ENCODE measurements at regions not wholly inside any gene's neighbourhood (a gene's known extent, or its start where the extent isn't known, plus 50 kb on each side); places are given as distances from the start of the nearest gene placed in this dataset.

GRCh38 chrX:11952176-11952720 lies 186.0 kb upstream of the FRMPD4 start:
- no peak for DNase-seq (ENCODE audit: low read depth)

DNA sequence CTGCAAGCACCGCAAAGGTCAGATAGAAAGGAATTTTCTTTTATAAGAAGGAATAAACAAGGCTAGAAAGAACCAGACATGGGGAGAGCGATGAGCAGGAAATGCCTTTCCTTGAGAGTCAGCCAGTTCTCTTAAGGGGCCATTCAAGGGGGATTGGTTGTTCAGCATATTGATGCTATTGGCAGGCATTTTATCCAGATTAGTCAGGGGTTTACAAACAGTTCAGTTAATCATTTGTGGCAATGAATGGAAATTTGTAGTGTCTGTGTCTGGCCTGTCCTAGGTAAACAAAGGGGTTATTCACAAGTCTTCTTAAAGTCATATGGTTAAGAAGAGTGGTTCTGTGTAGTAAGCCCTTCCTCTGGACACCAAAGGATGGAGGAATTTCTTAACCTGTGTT lies 184.7 kb upstream of the FRMPD4 start:
- peak; percentile 0 for DNase-seq (ENCODE audit: low read depth)

GRCh38 chrX:11954176-11954575 lies 184.1 kb upstream of the FRMPD4 start:
- no peak for DNase-seq (ENCODE audit: low read depth)

- no peak for DNase-seq (ENCODE audit: low read depth)
These were observed 178.2 kb upstream of the FRMPD4 start for GRCh38 chrX:11960031-11960430.

- DNase-seq (ENCODE audit: low read depth), result no peak
These were observed 172.8 kb upstream of the FRMPD4 start for GRCh38 chrX:11965436-11965835.

DNA sequence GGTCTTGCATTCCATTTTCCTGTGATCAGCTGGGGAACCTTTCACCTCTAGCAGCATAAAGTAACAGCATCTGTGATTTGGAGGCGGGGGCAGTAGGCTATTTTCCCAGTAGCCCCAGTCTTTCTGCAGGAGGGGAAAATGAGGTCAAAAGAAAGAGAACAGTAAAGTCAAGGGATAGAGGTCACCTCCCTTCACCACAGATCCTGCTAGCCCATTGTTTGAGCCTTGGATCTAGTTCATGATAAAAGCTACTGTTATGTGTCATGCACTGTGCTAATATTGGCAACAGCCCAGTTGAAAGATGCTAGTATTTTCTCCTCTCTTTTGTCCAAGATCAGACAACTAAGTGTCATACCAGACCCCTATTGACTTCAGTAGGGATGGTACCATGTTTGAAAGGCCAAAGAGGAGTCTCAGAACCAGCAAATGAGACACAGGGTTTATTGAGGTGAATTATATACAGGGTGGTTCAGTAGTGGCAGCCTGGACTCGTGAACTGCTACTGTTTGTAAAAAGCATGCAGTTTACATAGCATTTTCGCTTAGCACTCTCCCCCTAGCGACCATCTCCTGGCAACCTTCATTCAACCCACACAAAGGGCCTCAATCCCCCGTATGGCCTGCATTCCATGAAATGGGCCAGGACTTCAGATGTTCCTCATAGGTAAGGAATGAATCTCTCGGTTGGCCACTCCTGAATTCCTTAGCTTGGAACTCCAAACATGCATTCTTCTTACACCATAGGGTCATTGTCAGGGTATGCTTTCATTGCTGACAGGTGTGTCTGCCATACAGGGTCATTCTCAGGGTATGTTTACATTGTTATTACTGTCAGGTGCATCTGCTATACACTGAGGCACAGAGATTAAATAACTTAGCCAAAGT lies 170.0 kb upstream of the FRMPD4 start:
- DNase-seq (ENCODE audit: low read depth), result no peak

- no peak for DNase-seq (ENCODE audit: low read depth)
These were observed 169.3 kb upstream of the FRMPD4 start for GRCh38 chrX:11968991-11969390.

GRCh38 chrX:11970578-11971359 lies 167.5 kb upstream of the FRMPD4 start:
- DNase-seq (ENCODE audit: low read depth), result no peak

DNA sequence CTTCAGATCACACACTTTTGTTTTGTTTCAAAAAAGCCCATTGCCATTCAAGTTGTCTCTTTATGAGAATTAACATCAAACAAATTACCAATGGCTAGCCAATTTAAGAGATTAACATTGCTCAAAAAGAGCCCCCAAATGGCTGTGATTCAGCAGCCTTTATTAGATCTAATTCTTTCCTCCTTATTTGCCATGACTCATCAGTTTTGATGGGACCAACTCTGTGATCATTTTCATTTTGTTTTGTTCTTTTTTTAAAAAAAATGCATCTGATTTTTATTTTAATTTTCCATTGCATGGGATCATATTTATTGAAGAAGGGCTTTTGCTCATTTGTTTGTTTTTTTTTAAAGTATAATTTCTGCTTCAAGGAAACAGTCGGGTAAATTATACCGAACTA lies 161.6 kb upstream of the FRMPD4 start:
- no peak for DNase-seq (ENCODE audit: low read depth)

DNA sequence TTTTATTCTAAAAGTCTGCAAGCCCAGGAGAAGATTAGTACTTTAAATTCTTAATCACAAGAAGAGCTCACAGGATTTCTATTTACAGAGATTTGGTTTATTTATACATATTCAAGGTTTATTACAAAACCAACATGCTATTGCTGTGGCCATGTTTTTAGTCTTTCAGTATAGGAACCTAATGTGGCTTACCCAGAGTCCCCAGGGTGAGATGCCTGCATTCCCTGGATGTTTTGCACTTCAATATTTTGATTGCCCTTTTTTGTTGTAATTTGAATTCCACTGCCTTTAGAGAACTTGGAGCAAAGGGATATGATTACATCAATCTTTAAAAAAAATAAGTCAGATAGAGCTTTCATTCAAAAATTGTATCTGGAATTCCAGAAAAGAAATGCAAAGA lies 146.0 kb upstream of the FRMPD4 start:
- no peak for DNase-seq (ENCODE audit: low read depth)

- no peak for DNase-seq (ENCODE audit: low read depth)
These were observed 143.1 kb upstream of the FRMPD4 start for GRCh38 chrX:11995146-11995545.

GRCh38 chrX:11996810-11997209 lies 141.5 kb upstream of the FRMPD4 start:
- no peak for DNase-seq (ENCODE audit: low read depth)

DNA sequence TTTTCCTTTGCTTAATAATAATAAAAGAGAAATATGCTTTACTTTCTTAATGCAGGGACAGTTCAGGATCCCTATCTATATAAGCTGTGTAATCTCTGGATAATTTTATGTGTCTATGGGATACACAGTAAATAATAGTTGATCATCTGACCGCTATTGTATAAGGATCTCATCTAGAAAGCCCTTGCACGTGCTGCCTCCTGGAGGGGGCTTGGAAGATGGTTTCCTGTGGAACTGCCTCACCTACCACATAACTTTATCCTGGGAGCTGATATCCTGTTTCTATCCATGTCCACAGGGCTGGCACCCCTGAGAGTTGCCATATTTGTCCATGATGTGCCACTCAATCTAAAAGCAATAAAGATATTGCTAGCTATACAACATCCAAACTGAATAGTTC lies 139.3 kb upstream of the FRMPD4 start:
- no peak for DNase-seq (ENCODE audit: low read depth)

- no peak for DNase-seq (ENCODE audit: low read depth)
These were observed 135.4 kb upstream of the FRMPD4 start for GRCh38 chrX:12002876-12003275.

GRCh38 chrX:12007881-12008280 lies 130.4 kb upstream of the FRMPD4 start:
- DNase-seq (ENCODE audit: low read depth), result peak; percentile 3

DNA sequence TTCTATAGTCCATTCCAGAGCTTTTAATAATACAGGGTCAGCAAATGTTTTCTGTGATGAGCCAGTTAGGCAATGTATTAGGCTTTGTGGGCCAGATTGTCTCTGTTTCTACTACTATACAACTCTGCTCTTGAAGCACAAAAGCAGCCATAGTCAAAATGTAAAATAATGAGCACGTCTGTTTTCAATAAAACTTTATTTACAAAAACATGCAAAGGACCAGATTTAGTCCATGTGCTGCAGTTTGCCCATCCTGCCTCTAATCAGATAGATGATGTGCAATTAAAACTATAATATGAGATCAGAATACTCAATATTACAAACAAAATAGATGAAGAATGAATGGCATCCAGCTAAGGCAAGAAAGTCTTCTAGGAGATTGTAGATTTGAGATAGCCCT lies 127.8 kb upstream of the FRMPD4 start:
- no peak for DNase-seq (ENCODE audit: low read depth)

DNA sequence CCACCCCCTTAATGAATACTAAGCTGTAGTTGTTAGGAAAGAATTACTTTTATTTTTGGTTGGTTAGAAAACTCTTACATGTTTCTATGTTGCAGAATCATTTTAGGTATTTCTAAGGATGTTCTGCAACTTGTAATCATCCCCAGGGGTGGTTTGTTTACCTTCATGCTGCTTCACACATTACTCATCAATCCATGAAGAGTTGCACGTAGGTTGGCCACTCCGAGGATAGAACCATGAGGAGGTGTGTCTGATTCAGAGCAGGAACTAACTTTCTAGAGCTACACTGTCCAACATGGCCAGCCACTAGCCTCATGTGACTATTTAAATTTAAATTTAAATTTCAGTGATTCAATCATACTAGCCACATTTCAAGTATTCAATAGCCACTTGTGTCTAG lies 127.2 kb upstream of the FRMPD4 start:
- no peak for DNase-seq (ENCODE audit: low read depth)

DNA sequence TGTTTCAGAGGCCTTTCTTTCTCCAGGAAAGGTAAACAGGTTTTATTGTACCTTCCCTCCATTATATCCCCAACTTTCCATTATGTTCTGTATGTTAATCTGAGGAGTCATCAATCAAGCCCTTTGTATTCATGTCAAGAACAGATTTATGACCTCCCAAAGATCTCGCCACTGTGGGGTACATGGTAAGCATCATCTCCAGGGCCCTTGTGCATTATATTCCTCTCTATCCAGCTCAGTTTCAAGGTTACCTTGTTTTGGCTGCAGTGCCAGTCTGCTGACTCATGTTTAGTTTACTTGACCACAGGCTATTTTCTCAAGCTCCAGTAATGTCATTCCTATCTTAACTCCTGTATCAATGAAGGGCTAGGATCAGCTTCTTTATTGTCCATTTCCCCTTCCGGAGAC lies 125.1 kb upstream of the FRMPD4 start:
- no peak for DNase-seq (ENCODE audit: low read depth)

- no peak for DNase-seq (ENCODE audit: low read depth)
These were observed 116.6 kb upstream of the FRMPD4 start for GRCh38 chrX:12021698-12022097.

- DNase-seq (ENCODE audit: low read depth), result no peak
These were observed 111.8 kb upstream of the FRMPD4 start for GRCh38 chrX:12026481-12026880.

GRCh38 chrX:12032082-12032481 lies 106.2 kb upstream of the FRMPD4 start:
- DNase-seq (ENCODE audit: low read depth), result no peak

- no peak for DNase-seq (ENCODE audit: low read depth)
These were observed 103.5 kb upstream of the FRMPD4 start for GRCh38 chrX:12034741-12035140.

DNA sequence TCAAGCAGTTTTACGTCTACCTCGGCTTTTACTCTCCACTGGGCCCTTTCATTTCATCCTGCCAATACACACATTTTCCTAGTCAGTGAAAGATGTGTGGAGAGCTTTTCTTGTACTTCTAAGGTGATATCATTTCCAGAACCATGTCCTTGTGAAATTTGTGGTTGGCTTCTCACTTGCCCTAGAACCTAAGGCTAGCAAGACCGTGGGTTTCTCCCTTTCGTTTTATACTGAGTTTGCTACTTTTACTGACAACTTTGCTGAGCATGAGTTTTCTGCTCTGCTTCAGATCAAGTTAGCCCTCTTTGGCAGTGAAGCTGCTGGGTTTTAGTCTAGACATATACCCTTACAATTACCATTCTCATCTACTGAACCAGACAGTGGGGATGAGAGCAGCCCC lies 95.7 kb upstream of the FRMPD4 start:
- no peak for DNase-seq (ENCODE audit: low read depth)
